SK-N-MC (cell line): ENCODE measurements at regions not wholly inside any gene's neighbourhood (a gene's known extent, or its start where the extent isn't known, plus 50 kb on each side); places are given as distances from the start of the nearest gene placed in this dataset.

ENCODE experiments used
- EZH2 ChIP-seq: fragments of 200-600 bp; sonication (generic); IDR thresholded peaks from one replicate; pipeline ENCODE4 v1.6.1; 2017; ENCODE audit warnings: antibody characterized with exemption
- POLR2AphosphoS5 ChIP-seq: IDR thresholded peaks from 2 replicates; pipeline ENCODE4 v1.6.1; 2012; ENCODE audit warnings: mild to moderate bottlenecking, low read depth, low read length, borderline replicate concordance

- TF ChIP-seq POLR2AphosphoS5 (no peak), EZH2 (no peak)
Observed at GRCh38 chr2:195543063-195543462, 114.0 kb upstream of the SLC39A10 start.
